A673 (cell line): ENCODE measurements at regions not wholly inside any gene's neighbourhood (a gene's known extent, or its start where the extent isn't known, plus 50 kb on each side); places are given as distances from the start of the nearest gene placed in this dataset.
"Not testable (repeated sequence)": the region's sequence is repeated elsewhere in the genome, so short reads cannot be mapped to it uniquely, and the experiment has no call there.

Experiments
- BruUV-seq: library from RNA; stranded (reverse); fragments of 400-500 nt; replicated peaks from 2 replicates; lab custom pipeline; 2021; lab: Mats Ljungman, UMichigan
- CTCF ChIA-PET: fragments of 300-600 bp; sonication (Branson Sonifier 250); formaldehyde crosslinking; loops from one replicate; lab custom pipeline; 2022; ENCODE audit warnings: antibody characterized with exemption; lab: Charles Lee
- POLR2A ChIA-PET: fragments of 300-600 bp; sonication (Branson Sonifier 250); formaldehyde crosslinking; loops from one replicate; lab custom pipeline; 2022; ENCODE audit warnings: antibody characterized with exemption; ENCODE audit not compliant: low non-redundant PET; lab: Charles Lee
- DNase-seq: peaks from one replicate; pipeline ENCODE4 v3.0.0-alpha.2; 2015; ENCODE audit warnings: low spot score
- H3K27ac ChIP-seq: fragments of 200-600 bp; sonication (generic); 2 replicates; pipeline ENCODE4 v1.5.1; 2016; ENCODE audit warnings: mixed run types, low read depth, mild to moderate bottlenecking, mixed read lengths, antibody characterized with exemption, low read length; ENCODE audit not compliant: poor library complexity, severe bottlenecking
- H3K27me3 ChIP-seq: fragments of 200-600 bp; sonication (generic); replicated peaks from 2 replicates; pipeline ENCODE4 v1.6.1; 2017; ENCODE audit warnings: mixed run types, low read depth, mild to moderate bottlenecking, mixed read lengths, antibody characterized with exemption, low read length; ENCODE audit not compliant: insufficient read depth, poor library complexity
- H3K36me3 ChIP-seq: fragments of 200-600 bp; sonication (generic); 2 replicates; pipeline ENCODE4 v1.6.1; 2016; ENCODE audit warnings: mixed run types, mild to moderate bottlenecking, mixed read lengths, antibody characterized with exemption, low read length; ENCODE audit not compliant: insufficient read depth, poor library complexity, severe bottlenecking
- H3K4me1 ChIP-seq: fragments of 200-600 bp; sonication (generic); 2 replicates; pipeline ENCODE4 v1.6.1; 2017; ENCODE audit warnings: mixed run types, mild to moderate bottlenecking, mixed read lengths, antibody characterized with exemption, low read length; ENCODE audit not compliant: insufficient read depth, poor library complexity, severe bottlenecking
- H3K4me3 ChIP-seq: fragments of 200-600 bp; sonication (generic); 2 replicates; pipeline ENCODE4 v1.5.1; 2016; ENCODE audit warnings: low read depth, mixed run types, mild to moderate bottlenecking, mixed read lengths, low read length; ENCODE audit not compliant: poor library complexity, severe bottlenecking
- H3K9me3 ChIP-seq: fragments of 200-600 bp; sonication (generic); 2 replicates; pipeline ENCODE4 v1.6.1; 2016; ENCODE audit warnings: mixed run types, low read depth, mild to moderate bottlenecking, mixed read lengths, antibody characterized with exemption, low read length; ENCODE audit not compliant: poor library complexity, severe bottlenecking
- EZH2 ChIP-seq: fragments of 200-600 bp; sonication (generic); IDR thresholded peaks from 2 replicates; pipeline ENCODE4 v1.6.1; 2017; ENCODE audit warnings: borderline replicate concordance, low read depth, mild to moderate bottlenecking, mixed read lengths, antibody characterized with exemption, low read length; ENCODE audit not compliant: poor library complexity, severe bottlenecking
- intact Hi-C: fragments of 100-400 bp; cut with micrococcal nuclease; formaldehyde crosslinking; loops from one replicate; pipeline ENCODE4 v1.10.0; 2022; ENCODE audit not compliant: unreplicated experiment
- TF ChIP-seq, protein P1 (sequence below): fragments of 300-800, 200-600 bp; sonication (generic); conservative IDR thresholded peaks from 2 replicates; pipeline ENCODE4 v1.5.1; 2017; ENCODE audit warnings: low read depth, mild to moderate bottlenecking, antibody characterized with exemption, low read length, moderate library complexity, mixed read lengths

- Histone ChIP-seq H3K9me3 (no peaks in the 10 kb centered on the region), H3K27ac (no peak overlapping the region), H3K4me1 (no peaks in the 10 kb centered on the region), H3K4me3 (no peak overlapping the region), H3K27me3 (no peaks in the 10 kb centered on the region), H3K36me3 (no peaks in the 10 kb centered on the region)
- DNase-seq = no peak
- ChIA-PET POLR2A (no interaction called here), CTCF (no interaction called here)
- intact Hi-C loops = no loop called here
- no TSS peak for BruUV-seq
- no peak for TF ChIP-seq EZH2
- TF ChIP-seq, protein P1, sequence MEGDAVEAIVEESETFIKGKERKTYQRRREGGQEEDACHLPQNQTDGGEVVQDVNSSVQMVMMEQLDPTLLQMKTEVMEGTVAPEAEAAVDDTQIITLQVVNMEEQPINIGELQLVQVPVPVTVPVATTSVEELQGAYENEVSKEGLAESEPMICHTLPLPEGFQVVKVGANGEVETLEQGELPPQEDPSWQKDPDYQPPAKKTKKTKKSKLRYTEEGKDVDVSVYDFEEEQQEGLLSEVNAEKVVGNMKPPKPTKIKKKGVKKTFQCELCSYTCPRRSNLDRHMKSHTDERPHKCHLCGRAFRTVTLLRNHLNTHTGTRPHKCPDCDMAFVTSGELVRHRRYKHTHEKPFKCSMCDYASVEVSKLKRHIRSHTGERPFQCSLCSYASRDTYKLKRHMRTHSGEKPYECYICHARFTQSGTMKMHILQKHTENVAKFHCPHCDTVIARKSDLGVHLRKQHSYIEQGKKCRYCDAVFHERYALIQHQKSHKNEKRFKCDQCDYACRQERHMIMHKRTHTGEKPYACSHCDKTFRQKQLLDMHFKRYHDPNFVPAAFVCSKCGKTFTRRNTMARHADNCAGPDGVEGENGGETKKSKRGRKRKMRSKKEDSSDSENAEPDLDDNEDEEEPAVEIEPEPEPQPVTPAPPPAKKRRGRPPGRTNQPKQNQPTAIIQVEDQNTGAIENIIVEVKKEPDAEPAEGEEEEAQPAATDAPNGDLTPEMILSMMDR = no peak
These were observed 449.6 kb upstream of the HTR1E start for GRCh38 chr6:86487660-86488221.

DNA sequence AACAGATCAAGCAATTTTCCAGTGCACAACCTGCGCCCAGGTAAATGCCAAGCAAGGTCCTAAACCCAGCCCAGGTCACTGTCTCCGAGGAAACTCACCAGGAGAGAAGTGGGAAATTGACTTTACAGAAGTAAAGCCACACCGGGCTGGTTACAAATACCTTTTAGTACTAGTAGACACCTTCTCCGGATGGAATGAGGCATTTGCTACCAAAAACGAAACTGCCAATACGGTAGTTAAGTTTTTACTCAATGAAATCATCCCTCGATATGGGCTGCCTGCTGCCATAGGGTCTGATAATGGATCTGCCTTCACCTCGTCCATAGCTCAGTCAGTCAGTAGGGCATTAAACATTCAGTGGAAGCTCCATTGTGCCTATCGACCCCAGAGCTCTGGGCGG is 459.0 kb upstream of the HTR1E start:
- CTCF ChIA-PET, intact Hi-C loops, H3K36me3 ChIP-seq, BruUV-seq, DNase-seq, H3K4me3 ChIP-seq, H3K4me1 ChIP-seq, H3K27ac ChIP-seq, POLR2A ChIA-PET, H3K9me3 ChIP-seq, H3K27me3 ChIP-seq: not testable (repeated sequence)

DNA sequence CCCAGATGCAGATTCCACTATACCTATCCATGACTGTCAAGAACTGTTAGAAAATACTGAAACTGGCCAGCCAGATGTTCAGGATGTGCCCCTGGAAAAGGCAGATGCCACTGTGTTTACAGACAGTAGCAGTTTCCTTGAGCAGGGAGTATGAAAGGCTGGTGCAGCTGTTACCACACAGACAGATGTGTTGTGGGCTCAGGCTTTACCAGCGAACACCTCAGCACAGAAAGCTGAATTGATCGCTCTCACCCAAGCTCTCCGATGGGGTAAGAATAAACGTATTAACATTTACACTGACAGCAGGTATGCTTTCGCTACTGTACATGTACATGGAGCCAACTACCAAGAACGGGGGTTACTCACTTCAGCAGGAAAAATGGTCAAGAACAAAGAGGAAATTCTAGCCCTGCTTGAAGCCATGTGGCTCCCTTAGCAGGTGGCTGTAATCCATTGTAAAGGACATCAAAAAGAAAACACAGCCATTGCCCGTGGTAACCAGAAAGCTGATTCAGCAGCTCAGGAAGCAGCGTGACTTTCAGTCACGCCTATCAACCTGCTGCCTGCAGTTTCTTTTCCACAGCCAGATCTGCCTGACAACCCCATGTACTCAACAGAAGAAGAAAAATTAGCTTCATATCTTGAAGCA is 459.7 kb upstream of the HTR1E start:
- no peaks in the 10 kb centered on the region for H3K36me3 ChIP-seq
- TF ChIP-seq, protein P1 = no peak
- no peak for TF ChIP-seq EZH2
- H3K9me3 ChIP-seq = no peaks in the 10 kb centered on the region
- no peak overlapping the region for H3K27ac ChIP-seq
- ChIA-PET POLR2A (no interaction called here), CTCF (no interaction called here)
- H3K4me3 ChIP-seq = no peak overlapping the region
- BruUV-seq = no TSS peak
- DNase-seq = no peak
- H3K4me1 ChIP-seq = no peaks in the 10 kb centered on the region
- no peaks in the 10 kb centered on the region for H3K27me3 ChIP-seq
- intact Hi-C loops = no loop called here

GRCh38 chr6:86476311-86476710 is 461.0 kb upstream of the HTR1E start:
- H3K4me3 ChIP-seq = no peak overlapping the region
- no peaks in the 10 kb centered on the region for H3K36me3 ChIP-seq
- H3K4me1 ChIP-seq = no peaks in the 10 kb centered on the region
- intact Hi-C loops = no loop called here
- no peak for DNase-seq
- no peak for TF ChIP-seq EZH2
- TF ChIP-seq, protein P1 = no peak
- no peaks in the 10 kb centered on the region for H3K9me3 ChIP-seq
- H3K27me3 ChIP-seq = no peaks in the 10 kb centered on the region
- POLR2A ChIA-PET = no interaction called here
- no TSS peak for BruUV-seq
- CTCF ChIA-PET = no interaction called here
- no peak overlapping the region for H3K27ac ChIP-seq
